HEK293T (cell line): ENCODE measurements at regions not wholly inside any gene's neighbourhood (a gene's known extent, or its start where the extent isn't known, plus 50 kb on each side); places are given as distances from the start of the nearest gene placed in this dataset.

Experiments
- ARNT ChIP-seq: fragments of 450-650 bp; IDR thresholded peaks from 2 replicates; pipeline ENCODE4 v1.6.1; 2017; ENCODE audit warnings: mild to moderate bottlenecking
- BHLHE40 ChIP-seq: fragments of 450-650 bp; IDR thresholded peaks from 2 replicates; pipeline ENCODE4 v1.6.1; 2016; ENCODE audit warnings: mild to moderate bottlenecking, moderate library complexity, borderline replicate concordance
- CTBP1 ChIP-seq: fragments of 450-650 bp; IDR thresholded peaks from 2 replicates; pipeline ENCODE4 v1.6.1; 2016; ENCODE audit warnings: borderline replicate concordance
- ELF4 ChIP-seq: fragments of 450-650 bp; IDR thresholded peaks from 2 replicates; pipeline ENCODE4 v1.6.1; 2017; ENCODE audit warnings: antibody characterized with exemption
- FOXA1 ChIP-seq: fragments of 450-650 bp; IDR thresholded peaks from 2 replicates; pipeline ENCODE4 v1.6.1; 2016; ENCODE audit warnings: mild to moderate bottlenecking
- FOXK2 ChIP-seq: fragments of 450-650 bp; IDR thresholded peaks from 2 replicates; pipeline ENCODE4 v1.6.1; 2016; ENCODE audit warnings: mild to moderate bottlenecking
- FOXM1 ChIP-seq: fragments of 450-650 bp; IDR thresholded peaks from 2 replicates; pipeline ENCODE4 v1.6.1; 2017; ENCODE audit warnings: mild to moderate bottlenecking, borderline replicate concordance
- L3MBTL2 ChIP-seq: fragments of 450-650 bp; conservative IDR thresholded peaks from 2 replicates; pipeline ENCODE4 v1.6.1; 2016; ENCODE audit warnings: mild to moderate bottlenecking
- NFRKB ChIP-seq: fragments of 450-650 bp; IDR thresholded peaks from 2 replicates; pipeline ENCODE4 v1.6.1; 2016; ENCODE audit warnings: mild to moderate bottlenecking, moderate library complexity
- PKNOX1 ChIP-seq: fragments of 450-650 bp; IDR thresholded peaks from 2 replicates; pipeline ENCODE4 v1.6.1; 2016
- SP1 ChIP-seq: fragments of 450-650 bp; IDR thresholded peaks from 2 replicates; pipeline ENCODE4 v1.6.1; 2017
- SUZ12 ChIP-seq: fragments of 450-650 bp; IDR thresholded peaks from 2 replicates; pipeline ENCODE4 v1.6.1; 2016; ENCODE audit warnings: mild to moderate bottlenecking
- TARDBP ChIP-seq: fragments of 450-650 bp; IDR thresholded peaks from 2 replicates; pipeline ENCODE4 v1.6.1; 2016
- ZNF384 ChIP-seq: fragments of 450-650 bp; IDR thresholded peaks from 2 replicates; pipeline ENCODE4 v1.6.1; 2016

GRCh38 chr12:91309450-91309849, 126.8 kb upstream of the DCN start:
- TF ChIP-seq FOXM1 (no peak), TARDBP (no peak), PKNOX1 (no peak), SUZ12 (no peak), BHLHE40 (no peak), CTBP1 (no peak), FOXK2 (no peak), ARNT (no peak), SP1 (no peak), FOXA1 (no peak), NFRKB (no peak), L3MBTL2 (no peak), ELF4 (no peak), ZNF384 (no peak)
